ENCODE measurements at regions not wholly inside any gene's neighbourhood (a gene's known extent, or its start where the extent isn't known, plus 50 kb on each side); places are given as distances from the start of the nearest gene placed in this dataset.

- TF ChIP-seq CTCF (IDR thresholded peaks at IDR 0.05 in 8 of 11, conservative IDR thresholded peaks at IDR 0.05 in 3 of 11) (no peak), POLR2A (IDR thresholded peaks at IDR 0.05) (no peak), POLR2AphosphoS5 (IDR thresholded peaks at IDR 0.05) (no peak)
Observed at GRCh38 chrX:16063921-16064320, 59.4 kb upstream of the GRPR start.
